ENCODE measurements at regions not wholly inside any gene's neighbourhood (a gene's known extent, or its start where the extent isn't known, plus 50 kb on each side); places are given as distances from the start of the nearest gene placed in this dataset.
"Not testable (repeated sequence)": the region's sequence is repeated elsewhere in the genome, so short reads cannot be mapped to it uniquely, and the experiment has no call there.

GRCh38 chrX:124239324-124239723 is 93.1 kb upstream of the TEX13D start:
- DNase-seq: no peak

GRCh38 chrX:124239911-124240310 is 92.5 kb upstream of the TEX13D start:
- DNase-seq: no peak

GRCh38 chrX:124240422-124240821 is 92.0 kb upstream of the TEX13D start:
- no peak for DNase-seq

GRCh38 chrX:124242131-124242530 is 90.3 kb upstream of the TEX13D start:
- DNase-seq: no peak

- no peak for DNase-seq
Measured at GRCh38 chrX:124249345-124249744, 83.1 kb upstream of the TEX13D start.

GRCh38 chrX:124250835-124251437 is 81.5 kb upstream of the TEX13D start:
- no peak for DNase-seq

GRCh38 chrX:124254611-124255010 is 77.8 kb upstream of the TEX13D start:
- DNase-seq: no peak

GRCh38 chrX:124256216-124256615 is 76.2 kb upstream of the TEX13D start:
- no peak for DNase-seq

- no peak for DNase-seq
Measured at GRCh38 chrX:124256629-124257380, 75.7 kb upstream of the TEX13D start.

- no peak for DNase-seq
Measured at GRCh38 chrX:124257924-124258702, 74.3 kb upstream of the TEX13D start.

GRCh38 chrX:124260845-124261244 is 71.6 kb upstream of the TEX13D start:
- DNase-seq: no peak

GRCh38 chrX:124263743-124264142 is 68.7 kb upstream of the TEX13D start:
- DNase-seq: no peak

- DNase-seq: no peak
Measured at GRCh38 chrX:124268099-124268498, 64.4 kb upstream of the TEX13D start.

GRCh38 chrX:124269881-124270280 is 62.6 kb upstream of the TEX13D start:
- DNase-seq: no peak

- DNase-seq: not testable (repeated sequence)
Measured at GRCh38 chrX:124271599-124271998, 60.9 kb upstream of the TEX13D start.

- DNase-seq: no peak
Measured at GRCh38 chrX:124272370-124272982, 60.0 kb upstream of the TEX13D start.

GRCh38 chrX:124274438-124275181 is 57.9 kb upstream of the TEX13D start:
- no peak for DNase-seq

GRCh38 chrX:124275182-124275894 is 57.1 kb upstream of the TEX13D start:
- DNase-seq: no peak

GRCh38 chrX:124280294-124280902 is 52.1 kb upstream of the TEX13D start:
- DNase-seq: no peak

- DNase-seq: no peak
Measured at GRCh38 chrX:124282580-124282979, 49.9 kb upstream of the TEX13D start.

Data from hippocampal formation (tissue), 2 donors.